SK-N-SH treated with all-trans-retinoic acid at 6 μM for 48 hours (cell line): ENCODE measurements at regions not wholly inside any gene's neighbourhood (a gene's known extent, or its start where the extent isn't known, plus 50 kb on each side); places are given as distances from the start of the nearest gene placed in this dataset.

Experiments
- ARNTL ChIP-seq: fragments of 450-650 bp; formaldehyde crosslinking; IDR thresholded peaks from 2 replicates; pipeline ENCODE4 v1.5.0; 2020; ENCODE audit warnings: low read depth, mild to moderate bottlenecking, moderate library complexity, borderline replicate concordance
- BACH2 ChIP-seq: fragments of 250-450 bp; sonication (Bioruptor Pico); IDR thresholded peaks from 2 replicates; pipeline ENCODE4 v1.9.0; 2021; ENCODE audit warnings: mild to moderate bottlenecking, borderline replicate concordance
- ESRRG ChIP-seq: fragments of 250-450 bp; sonication (Bioruptor Pico); IDR thresholded peaks from 2 replicates; pipeline ENCODE4 v1.6.1; 2021; ENCODE audit warnings: mild to moderate bottlenecking
- GLIS3 ChIP-seq: fragments of 250-450 bp; sonication (Bioruptor Pico); IDR thresholded peaks from 2 replicates; pipeline ENCODE4 v1.5.0; 2020; ENCODE audit warnings: mild to moderate bottlenecking, moderate library complexity
- ISL1 ChIP-seq: fragments of 250-450 bp; sonication (Bioruptor Pico); IDR thresholded peaks from 2 replicates; pipeline ENCODE4 v2.1.2; 2022; ENCODE audit warnings: mild to moderate bottlenecking, moderate library complexity
- PATZ1 ChIP-seq: fragments of 250-450 bp; sonication (Bioruptor Pico); IDR thresholded peaks from 2 replicates; pipeline ENCODE4 v1.8.0; 2020; ENCODE audit warnings: mild to moderate bottlenecking, moderate library complexity, borderline replicate concordance
- POU6F1 ChIP-seq: fragments of 250-450 bp; sonication (Bioruptor Pico); IDR thresholded peaks from 2 replicates; pipeline ENCODE4 v1.8.0; 2021; ENCODE audit warnings: low read depth, mild to moderate bottlenecking, moderate library complexity, borderline replicate concordance
- PPARA ChIP-seq: fragments of 250-450 bp; sonication (Bioruptor Pico); IDR thresholded peaks from 2 replicates; pipeline ENCODE4 v1.5.0; 2020; ENCODE audit warnings: mild to moderate bottlenecking, borderline replicate concordance
- RARB ChIP-seq: fragments of 250-450 bp; sonication (Bioruptor Pico); IDR thresholded peaks from 2 replicates; pipeline ENCODE4 v1.8.0; 2021; ENCODE audit warnings: mild to moderate bottlenecking, moderate library complexity
- TCF4 ChIP-seq: fragments of 250-450 bp; sonication (Bioruptor Pico); IDR thresholded peaks from 2 replicates; pipeline ENCODE4 v1.8.0; 2021; ENCODE audit warnings: mild to moderate bottlenecking, moderate library complexity, borderline replicate concordance
- ZFP30 ChIP-seq: fragments of 450-650 bp; formaldehyde crosslinking; IDR thresholded peaks from 2 replicates; pipeline ENCODE4 v1.5.0; 2022; ENCODE audit warnings: mild to moderate bottlenecking, moderate library complexity

- TF ChIP-seq PATZ1 (CRISPR knock-in tag) (no peak), ZFP30 (CRISPR knock-in tag) (no peak), TCF4 (CRISPR knock-in tag) (no peak), RARB (no peak), POU6F1 (CRISPR knock-in tag) (no peak), ISL1 (CRISPR knock-in tag) (no peak), BACH2 (CRISPR knock-in tag) (no peak), ESRRG (CRISPR knock-in tag) (no peak), GLIS3 (no peak), PPARA (CRISPR knock-in tag) (no peak), ARNTL (no peak)
These were observed 468.7 kb upstream of the SOX5 start for GRCh38 chr12:24418157-24418556.
